GM19099 (cell line): ENCODE measurements at regions not wholly inside any gene's neighbourhood (a gene's known extent, or its start where the extent isn't known, plus 50 kb on each side); places are given as distances from the start of the nearest gene placed in this dataset.

Source experiments
- POLR2A ChIP-seq: IDR thresholded peaks from 3 replicates; pipeline ENCODE4 v1.6.1; 2011; ENCODE audit warnings: low read depth; ENCODE audit not compliant: insufficient read length; ENCODE audit errors: extremely low read depth

- TF ChIP-seq POLR2A = no peak
Observed at GRCh38 chr2:2879781-2880180, 497.8 kb downstream of the EIPR1 start.

- TF ChIP-seq POLR2A = no peak
Observed at GRCh38 chr2:2879071-2879470, 498.5 kb downstream of the EIPR1 start.

DNA sequence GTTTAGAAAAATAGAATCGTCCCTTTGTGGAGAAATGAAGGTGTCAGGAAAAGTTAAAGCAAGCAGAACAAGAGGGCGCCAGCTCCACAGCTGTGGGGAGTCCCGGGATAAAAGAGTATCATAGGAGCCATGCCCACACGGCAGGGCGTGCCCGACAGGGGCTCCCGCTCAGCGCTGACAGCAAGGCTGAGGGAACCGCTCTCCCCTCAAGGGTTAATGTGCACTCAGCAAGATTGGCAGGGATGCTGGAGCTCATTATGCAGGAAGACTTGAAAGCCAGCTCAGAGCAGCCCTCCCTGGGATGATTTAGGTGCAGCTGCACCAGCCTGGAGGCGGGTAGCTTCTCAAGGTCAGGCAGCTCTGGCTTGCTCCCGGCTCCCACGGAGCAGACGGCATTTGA is 500.2 kb downstream of the EIPR1 start:
- no peak for TF ChIP-seq POLR2A

DNA sequence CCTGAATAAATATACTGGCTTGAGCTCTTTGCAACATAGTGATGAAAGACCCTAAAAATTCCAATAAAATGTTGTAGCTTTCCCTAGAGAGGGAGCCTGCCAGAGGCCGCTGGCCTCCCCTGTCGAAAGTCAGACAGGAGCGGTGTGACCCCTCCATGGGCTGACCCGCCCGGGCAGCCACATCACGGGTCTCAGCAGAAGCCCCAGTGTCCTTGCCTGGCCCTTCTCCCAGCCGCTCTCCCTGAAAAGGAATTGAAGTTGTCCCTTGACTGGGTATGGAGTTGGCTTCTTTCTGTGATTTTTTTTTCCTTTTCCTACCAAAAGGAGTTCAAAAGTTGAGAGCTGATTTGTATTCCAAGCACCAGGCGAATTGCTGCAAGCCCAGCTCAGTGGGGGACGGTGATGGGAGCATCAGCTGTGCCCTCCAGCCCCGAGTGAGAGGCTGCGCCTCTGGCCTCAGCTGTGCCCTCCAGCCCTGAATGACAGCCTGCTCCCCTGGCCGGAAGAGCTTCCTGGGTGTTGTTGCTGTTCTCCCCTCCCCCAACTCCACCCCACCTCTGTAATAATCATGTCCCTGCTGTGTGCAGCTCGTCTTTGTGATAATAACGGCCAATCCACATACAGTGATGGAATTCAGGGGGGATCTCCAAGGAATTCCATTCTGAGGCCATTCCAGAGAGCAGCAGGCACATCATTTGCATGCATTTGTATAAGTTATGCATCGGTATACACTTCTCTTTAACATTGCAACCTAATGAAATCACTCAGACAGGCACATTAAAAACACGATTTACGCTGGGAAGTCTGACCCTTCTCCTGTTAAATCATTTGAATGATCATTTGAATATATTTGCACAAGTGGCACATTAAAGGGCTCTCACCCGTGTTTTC is 501.0 kb downstream of the EIPR1 start:
- no peak for TF ChIP-seq POLR2A

DNA sequence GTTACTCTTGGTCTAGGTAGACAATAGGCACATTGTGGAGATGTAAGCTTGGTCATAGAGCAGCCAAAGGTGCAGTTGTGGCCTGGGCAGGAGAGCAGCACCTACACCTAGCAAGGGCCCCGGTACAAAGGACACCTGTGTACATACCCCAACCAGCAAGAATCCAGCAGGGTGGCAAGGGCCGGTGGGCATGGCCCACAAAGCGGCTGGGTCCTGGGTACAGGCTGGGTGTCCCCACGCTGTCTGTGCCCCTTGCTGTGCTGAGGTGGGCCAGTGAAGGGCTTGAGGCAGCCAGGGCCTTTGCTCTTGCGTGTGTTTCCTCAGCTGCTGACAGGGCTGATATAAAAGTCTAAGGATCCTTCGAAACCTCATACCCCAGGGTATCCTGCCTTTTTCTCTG is 501.8 kb downstream of the EIPR1 start:
- no peak for TF ChIP-seq POLR2A

DNA sequence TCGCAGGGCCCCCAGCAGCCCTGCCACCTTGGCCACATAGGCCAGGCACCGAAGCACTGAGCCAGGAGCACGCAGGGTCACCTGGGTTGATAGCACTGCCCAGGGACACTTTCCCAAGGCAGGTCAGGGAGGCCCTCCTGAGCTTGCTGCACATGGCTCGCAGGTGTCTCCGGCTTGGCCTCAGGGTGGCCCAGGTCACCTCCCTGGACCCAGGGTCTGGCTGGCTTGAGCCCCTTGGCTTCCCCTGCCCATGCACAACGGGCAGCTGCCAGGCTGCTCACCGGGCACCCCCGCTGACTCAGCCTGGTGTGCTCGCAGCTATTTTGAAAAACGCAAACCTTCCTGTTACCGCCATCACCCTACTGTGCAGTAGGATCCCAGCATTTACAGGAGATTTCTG is 502.3 kb downstream of the EIPR1 start:
- no peak for TF ChIP-seq POLR2A

DNA sequence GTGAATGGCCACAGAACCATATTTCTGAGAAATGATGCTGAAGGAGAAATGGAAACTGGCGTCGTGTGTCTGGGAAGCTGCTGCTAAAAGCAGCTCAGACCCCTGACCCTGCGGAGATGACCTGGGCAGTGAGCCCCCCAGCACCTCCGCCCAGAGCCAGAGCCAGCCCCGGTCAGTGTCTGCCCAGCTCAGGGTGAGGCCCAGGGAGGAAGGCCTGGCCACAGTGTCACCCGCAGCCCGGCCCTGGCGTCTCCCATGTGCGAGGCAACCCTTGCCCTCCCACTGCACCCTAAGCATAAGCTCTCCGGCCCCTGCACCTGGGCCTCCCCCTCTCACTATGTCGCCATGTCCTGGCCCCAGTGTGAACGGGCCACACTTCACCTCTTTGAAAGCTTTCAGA is 502.8 kb downstream of the EIPR1 start:
- no peak for TF ChIP-seq POLR2A

DNA sequence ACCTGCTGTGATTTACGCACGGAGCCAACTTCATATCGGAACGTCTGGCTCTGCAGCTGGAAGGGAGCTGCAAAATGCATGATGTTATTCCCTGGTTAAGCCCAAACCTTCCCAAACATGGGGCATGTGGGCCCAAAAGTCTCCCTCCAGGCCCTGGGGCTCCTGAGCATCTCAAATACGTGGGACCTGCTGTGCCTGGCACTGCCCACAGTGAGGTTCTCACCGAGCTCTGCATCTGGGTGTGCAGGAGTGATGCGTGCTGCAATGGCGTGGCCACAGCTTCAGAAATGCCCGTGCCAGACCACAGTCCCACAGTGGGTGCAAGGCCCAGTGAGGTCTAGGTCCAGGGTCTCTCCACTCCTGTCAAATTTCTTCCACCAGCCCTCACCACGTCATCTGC is 503.3 kb downstream of the EIPR1 start:
- TF ChIP-seq POLR2A = no peak

DNA sequence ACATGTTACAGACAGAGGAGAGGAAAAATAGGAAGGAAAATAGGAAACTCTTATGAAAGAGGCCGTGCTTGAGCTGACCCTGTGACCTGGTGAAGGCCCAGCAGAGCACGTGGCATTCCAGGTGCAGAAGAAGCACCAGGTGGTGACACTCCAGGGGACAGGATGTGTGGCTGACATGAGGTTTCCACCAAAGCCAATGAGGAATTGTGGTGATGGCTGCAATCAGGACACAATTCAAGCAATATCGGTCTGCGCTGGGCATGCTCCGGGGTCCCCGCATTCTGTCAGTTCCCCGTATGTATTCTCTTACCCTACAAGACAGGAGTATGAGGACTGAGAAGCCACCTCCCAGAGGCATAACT is 504.2 kb downstream of the EIPR1 start:
- no peak for TF ChIP-seq POLR2A

DNA sequence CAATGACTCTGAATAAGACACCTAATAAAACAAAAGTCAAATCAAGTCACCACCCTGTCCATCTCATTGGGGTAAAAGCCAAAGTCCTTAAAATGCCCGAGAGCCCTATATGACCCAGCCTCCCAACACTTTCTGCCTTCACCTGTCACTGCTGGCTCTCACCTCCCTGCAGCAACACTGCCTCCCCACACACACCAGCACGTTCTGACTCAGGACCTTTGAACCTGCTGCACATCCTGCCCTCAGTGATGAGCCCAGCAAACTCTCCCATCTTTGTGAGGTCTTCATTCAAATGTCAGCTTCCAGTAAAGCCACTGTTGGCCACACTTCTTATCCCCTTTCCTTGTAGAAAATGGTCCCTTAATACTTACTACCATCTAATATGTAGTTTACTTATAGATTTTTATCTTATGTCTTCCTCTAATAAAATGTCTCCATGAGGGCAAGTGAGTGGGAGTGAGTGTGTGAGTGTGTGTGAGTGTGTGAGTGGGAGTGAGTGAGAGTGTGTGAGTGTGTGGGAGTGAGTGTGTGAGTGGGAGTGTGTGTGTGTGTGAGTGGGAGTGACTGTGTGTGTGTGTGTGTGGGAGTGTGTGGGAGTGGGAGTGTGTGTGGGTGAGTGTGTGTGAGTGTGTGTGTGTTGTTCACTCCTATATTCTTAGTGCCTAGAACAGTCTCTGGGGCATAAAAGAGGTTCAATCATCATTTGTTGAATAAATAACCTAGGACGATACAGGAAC is 504.7 kb downstream of the EIPR1 start:
- no peak for TF ChIP-seq POLR2A

- no peak for TF ChIP-seq POLR2A
Observed at GRCh38 chr2:2872309-2872617, 505.4 kb downstream of the EIPR1 start.

GRCh38 chr2:2871480-2872308 is 505.9 kb downstream of the EIPR1 start:
- TF ChIP-seq POLR2A = no peak

DNA sequence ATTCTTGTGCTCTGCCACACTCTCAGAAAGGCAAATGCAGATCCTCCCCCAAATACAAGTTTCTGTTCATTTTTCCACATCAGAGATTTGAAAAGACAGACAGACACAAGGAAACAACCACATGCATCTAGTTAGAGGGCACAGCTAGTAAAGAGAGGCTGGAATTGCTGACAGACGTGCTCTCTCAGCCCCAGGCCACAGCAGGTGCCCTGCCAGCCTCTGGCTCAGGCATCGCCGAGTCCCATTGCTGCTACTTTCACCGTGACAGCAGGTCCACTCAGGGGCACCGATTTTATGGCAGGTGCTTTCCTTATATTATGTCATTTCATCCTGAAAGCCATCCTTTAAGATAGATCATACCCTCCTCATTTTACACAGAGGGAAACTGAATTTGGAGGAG is 507.5 kb downstream of the EIPR1 start:
- TF ChIP-seq POLR2A = no peak

GRCh38 chr2:2869553-2869952 is 508.1 kb downstream of the EIPR1 start:
- no peak for TF ChIP-seq POLR2A

DNA sequence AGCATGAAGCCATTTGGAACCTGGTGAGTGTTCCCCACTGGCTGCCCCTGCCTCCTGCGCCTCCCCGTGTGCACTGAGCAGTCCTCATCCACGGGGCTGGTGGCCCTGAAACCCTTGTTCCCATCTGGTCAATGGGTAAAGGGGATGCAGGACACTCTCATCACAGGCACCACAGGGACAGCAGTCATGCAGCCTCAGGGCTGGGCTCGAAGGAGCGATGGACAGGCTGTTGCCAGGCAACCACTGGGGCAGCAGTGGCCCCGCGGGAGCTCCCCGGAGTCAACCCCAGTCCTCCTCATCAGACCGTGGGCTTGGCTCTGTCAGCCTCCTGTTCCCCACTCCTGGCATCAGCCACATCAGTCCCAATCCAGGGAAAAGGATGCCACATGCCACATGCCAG is 509.5 kb downstream of the EIPR1 start:
- TF ChIP-seq POLR2A = no peak
